Inferior parietal cortex (tissue), 1 donor: ENCODE measurements at regions not wholly inside any gene's neighbourhood (a gene's known extent, or its start where the extent isn't known, plus 50 kb on each side); places are given as distances from the start of the nearest gene placed in this dataset.
"Not testable (repeated sequence)": the region's sequence is repeated elsewhere in the genome, so short reads cannot be mapped to it uniquely, and the experiment has no call there.

ENCODE experiments used
- DNase-seq: peaks from one replicate; pipeline ENCODE4 v3.0.0-alpha.2; 2016; ENCODE audit errors: extremely low spot score

- DNase-seq: no peak
These were observed 122.4 kb upstream of the NMUR2 start for GRCh38 chr5:152527358-152528052.

- no peak for DNase-seq
These were observed 124.4 kb upstream of the NMUR2 start for GRCh38 chr5:152529440-152529839.

- DNase-seq: peak; percentile 93
These were observed 127.6 kb upstream of the NMUR2 start for GRCh38 chr5:152532714-152533113.

GRCh38 chr5:152534641-152535040 is 129.6 kb upstream of the NMUR2 start:
- no peak for DNase-seq

- no peak for DNase-seq
These were observed 137.7 kb upstream of the NMUR2 start for GRCh38 chr5:152542741-152543140.

GRCh38 chr5:152546493-152546892 is 141.4 kb upstream of the NMUR2 start:
- no peak for DNase-seq

- no peak for DNase-seq
These were observed 142.1 kb upstream of the NMUR2 start for GRCh38 chr5:152547202-152547601.

- DNase-seq: no peak
These were observed 144.6 kb upstream of the NMUR2 start for GRCh38 chr5:152549709-152550108.

- DNase-seq: no peak
These were observed 146.0 kb upstream of the NMUR2 start for GRCh38 chr5:152551061-152551460.

GRCh38 chr5:152556784-152557183 is 151.7 kb upstream of the NMUR2 start:
- DNase-seq: no peak

- peak; percentile 84 for DNase-seq
These were observed 155.5 kb upstream of the NMUR2 start for GRCh38 chr5:152560512-152561137.

GRCh38 chr5:152568016-152568415 is 162.9 kb upstream of the NMUR2 start:
- peak; percentile 75 for DNase-seq

GRCh38 chr5:152572812-152573211 is 167.7 kb upstream of the NMUR2 start:
- DNase-seq: no peak

GRCh38 chr5:152584103-152584502 is 179.0 kb upstream of the NMUR2 start:
- no peak for DNase-seq

- DNase-seq: no peak
These were observed 187.3 kb upstream of the NMUR2 start for GRCh38 chr5:152592416-152592815.

GRCh38 chr5:152593388-152593787 is 188.3 kb upstream of the NMUR2 start:
- no peak for DNase-seq

- DNase-seq: no peak
These were observed 190.3 kb upstream of the NMUR2 start for GRCh38 chr5:152595405-152595804.

- no peak for DNase-seq
These were observed 194.0 kb upstream of the NMUR2 start for GRCh38 chr5:152599096-152599495.

GRCh38 chr5:152601806-152602732 is 197.0 kb upstream of the NMUR2 start:
- DNase-seq: no peak

- not testable (repeated sequence) for DNase-seq
These were observed 201.0 kb upstream of the NMUR2 start for GRCh38 chr5:152606050-152606449.

GRCh38 chr5:152606776-152607364 is 201.8 kb upstream of the NMUR2 start:
- DNase-seq: no peak
